Hippocampal formation (tissue), 2 donors: ENCODE measurements at regions not wholly inside any gene's neighbourhood (a gene's known extent, or its start where the extent isn't known, plus 50 kb on each side); places are given as distances from the start of the nearest gene placed in this dataset.
"Not testable (repeated sequence)": the region's sequence is repeated elsewhere in the genome, so short reads cannot be mapped to it uniquely, and the experiment has no call there.

Source experiments
- DNase-seq, 2 donors: peaks; one replicate each; lab custom pipeline; 2025; lab: John Stamatoyannopoulos, UW

DNA sequence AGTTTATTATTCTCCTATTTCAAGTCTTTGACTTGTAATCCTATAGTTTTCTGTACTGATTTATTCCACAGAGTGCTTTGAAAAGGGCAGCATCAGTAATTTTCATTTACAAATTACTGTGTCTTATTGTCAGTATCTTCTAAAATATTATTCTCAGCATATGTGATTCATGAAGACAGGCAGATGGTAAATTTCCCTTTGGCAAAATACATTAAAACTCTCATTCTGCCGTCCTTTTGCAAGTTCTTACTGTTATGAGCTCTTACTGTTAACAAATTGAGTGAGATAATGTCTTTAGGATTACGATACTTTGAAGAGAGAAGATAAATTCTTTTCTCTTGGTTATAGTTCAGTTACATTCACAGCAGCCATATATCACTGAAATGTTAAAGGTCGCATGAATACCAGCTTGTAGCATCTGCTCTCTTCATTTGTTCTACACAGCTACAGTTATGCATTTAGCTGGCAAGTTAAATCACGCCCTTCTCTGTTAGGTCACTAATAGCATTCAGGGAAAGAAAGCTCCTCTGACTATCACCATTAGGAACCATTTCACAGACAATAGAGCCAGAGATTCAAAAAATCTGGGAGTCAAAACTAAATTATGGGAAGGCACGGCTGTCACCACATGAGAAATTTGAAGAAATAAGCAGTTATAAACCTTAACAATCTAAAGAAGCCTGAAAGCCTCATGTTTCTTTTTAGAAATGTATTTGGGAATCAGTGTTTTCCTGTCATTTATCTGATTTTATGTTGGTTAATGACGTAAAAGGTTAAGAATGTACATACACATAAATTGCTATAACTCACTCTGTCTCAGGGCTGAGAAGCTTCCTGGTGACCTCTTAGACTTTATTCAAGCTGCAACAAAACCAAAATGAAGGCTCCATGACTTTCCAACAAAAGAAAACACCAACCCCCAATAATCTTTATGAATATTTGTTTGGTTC lies 109.6 kb upstream of the SP4 start:
- no peak for DNase-seq

DNA sequence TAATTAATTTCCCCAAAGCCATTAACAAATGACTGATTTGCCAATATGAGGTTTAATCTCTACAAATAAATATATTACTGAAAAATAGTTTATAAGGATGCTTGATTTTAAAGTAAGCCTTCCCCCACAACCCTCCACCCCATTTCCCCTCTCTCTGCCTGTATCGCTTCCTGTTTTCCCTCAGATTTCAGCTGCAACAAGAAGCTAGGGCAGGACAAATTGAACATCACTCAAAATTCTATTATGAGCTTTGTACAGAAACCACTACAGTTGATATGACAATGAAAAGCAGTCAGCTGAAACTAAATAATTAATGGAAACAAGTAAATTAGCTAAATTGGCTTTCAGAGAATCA lies 109.0 kb upstream of the SP4 start:
- no peak for DNase-seq

- DNase-seq: no peak
These were observed 101.6 kb upstream of the SP4 start for GRCh38 chr7:21326241-21326640.

DNA sequence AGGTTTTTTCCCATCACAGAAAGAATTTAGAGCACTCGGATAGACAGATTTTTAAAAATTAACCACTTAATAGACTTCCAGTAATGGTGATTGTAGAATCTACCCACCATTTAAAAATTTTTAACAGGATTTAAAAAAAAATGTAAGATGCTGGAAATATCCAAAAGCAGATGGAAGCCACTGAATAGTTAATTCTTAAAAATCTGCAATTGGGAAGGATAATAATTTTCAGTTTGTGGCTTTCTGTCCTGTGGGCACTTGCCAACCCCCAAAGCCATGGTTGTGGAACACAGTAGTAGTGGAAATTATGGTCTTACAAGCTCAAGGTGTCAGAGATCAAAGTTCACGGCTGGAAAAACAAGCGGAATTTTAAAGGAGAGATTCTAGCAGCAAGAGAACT lies 101.0 kb upstream of the SP4 start:
- no peak for DNase-seq

GRCh38 chr7:21327422-21328409 lies 100.2 kb upstream of the SP4 start:
- DNase-seq: no peak

GRCh38 chr7:21330462-21331178 lies 97.3 kb upstream of the SP4 start:
- no peak for DNase-seq

- no peak for DNase-seq
These were observed 93.0 kb upstream of the SP4 start for GRCh38 chr7:21334906-21335305.

- DNase-seq: no peak
These were observed 91.1 kb upstream of the SP4 start for GRCh38 chr7:21336743-21337142.

DNA sequence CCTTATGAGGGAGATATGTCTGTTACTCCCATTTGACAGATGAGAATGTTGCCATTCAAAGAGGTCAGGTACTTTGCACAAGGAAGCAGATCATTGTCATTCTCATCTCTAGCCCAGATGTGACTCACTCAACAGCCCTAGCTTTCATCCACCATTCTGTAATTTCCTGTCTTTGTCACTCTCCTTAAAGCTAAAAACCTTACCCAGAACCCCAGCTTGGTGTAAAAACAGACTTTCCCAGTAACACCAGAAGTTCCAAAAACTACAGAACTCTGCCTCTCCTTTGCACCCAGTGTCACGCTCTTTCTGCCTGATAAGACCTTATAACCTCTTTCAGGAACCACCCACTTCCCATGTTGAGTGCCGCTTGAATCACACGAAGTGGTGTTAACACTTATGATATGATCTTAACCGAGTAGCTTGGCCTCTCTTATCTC lies 89.1 kb upstream of the SP4 start:
- no peak for DNase-seq

- DNase-seq: not testable (repeated sequence)
These were observed 83.0 kb upstream of the SP4 start for GRCh38 chr7:21344900-21345299.

DNA sequence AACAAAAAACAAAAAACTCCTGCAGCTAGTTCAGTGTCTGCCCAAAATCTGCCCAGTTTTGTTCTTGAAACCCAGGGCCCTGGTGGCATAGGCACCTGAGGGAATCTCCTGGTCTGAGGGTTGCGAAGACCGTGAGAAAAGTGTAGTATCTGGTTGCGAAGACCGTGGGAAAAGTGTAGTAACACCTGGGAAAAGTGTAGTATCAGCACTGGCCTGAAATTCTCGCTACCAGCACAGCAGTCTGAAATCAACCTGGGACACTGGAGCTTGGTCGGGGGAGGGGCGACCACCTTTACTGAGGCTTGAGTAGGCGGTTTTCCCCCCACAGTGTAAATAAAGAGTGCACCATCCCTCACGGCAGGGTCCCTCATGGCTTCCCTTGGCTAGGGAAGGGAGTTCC lies 82.5 kb upstream of the SP4 start:
- DNase-seq: no peak

- no peak for DNase-seq
These were observed 81.6 kb upstream of the SP4 start for GRCh38 chr7:21346297-21346696.

- DNase-seq: peak in 1 of 2 donors; percentile 19
These were observed 75.1 kb upstream of the SP4 start for GRCh38 chr7:21352540-21353387.

- DNase-seq: no peak
These were observed 74.5 kb upstream of the SP4 start for GRCh38 chr7:21353388-21353780.

- no peak for DNase-seq
These were observed 73.6 kb upstream of the SP4 start for GRCh38 chr7:21354284-21354683.

DNA sequence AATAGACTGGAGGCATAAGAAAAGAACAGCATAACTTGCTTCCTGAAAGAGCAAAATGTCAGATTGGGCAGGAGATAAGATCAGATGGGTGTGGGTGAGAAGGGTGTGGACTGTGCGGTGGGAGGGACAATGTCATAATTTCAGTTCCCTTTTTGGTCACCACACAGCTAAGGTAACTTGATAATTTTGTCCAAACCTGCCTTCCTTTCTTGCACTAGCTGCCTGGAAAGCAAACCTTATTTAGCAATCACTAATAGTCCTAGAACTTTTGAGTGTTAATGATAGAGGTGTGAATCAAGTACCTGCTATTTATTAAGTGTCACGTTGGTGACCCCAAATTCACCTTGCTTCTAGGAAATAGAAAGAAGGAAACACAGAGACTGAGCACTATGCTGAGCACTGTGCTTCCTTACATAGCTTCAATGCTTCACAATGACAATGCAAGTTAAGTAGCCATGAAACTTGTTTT lies 72.4 kb upstream of the SP4 start:
- no peak for DNase-seq

- no peak for DNase-seq
These were observed 71.3 kb upstream of the SP4 start for GRCh38 chr7:21356616-21357015.

DNA sequence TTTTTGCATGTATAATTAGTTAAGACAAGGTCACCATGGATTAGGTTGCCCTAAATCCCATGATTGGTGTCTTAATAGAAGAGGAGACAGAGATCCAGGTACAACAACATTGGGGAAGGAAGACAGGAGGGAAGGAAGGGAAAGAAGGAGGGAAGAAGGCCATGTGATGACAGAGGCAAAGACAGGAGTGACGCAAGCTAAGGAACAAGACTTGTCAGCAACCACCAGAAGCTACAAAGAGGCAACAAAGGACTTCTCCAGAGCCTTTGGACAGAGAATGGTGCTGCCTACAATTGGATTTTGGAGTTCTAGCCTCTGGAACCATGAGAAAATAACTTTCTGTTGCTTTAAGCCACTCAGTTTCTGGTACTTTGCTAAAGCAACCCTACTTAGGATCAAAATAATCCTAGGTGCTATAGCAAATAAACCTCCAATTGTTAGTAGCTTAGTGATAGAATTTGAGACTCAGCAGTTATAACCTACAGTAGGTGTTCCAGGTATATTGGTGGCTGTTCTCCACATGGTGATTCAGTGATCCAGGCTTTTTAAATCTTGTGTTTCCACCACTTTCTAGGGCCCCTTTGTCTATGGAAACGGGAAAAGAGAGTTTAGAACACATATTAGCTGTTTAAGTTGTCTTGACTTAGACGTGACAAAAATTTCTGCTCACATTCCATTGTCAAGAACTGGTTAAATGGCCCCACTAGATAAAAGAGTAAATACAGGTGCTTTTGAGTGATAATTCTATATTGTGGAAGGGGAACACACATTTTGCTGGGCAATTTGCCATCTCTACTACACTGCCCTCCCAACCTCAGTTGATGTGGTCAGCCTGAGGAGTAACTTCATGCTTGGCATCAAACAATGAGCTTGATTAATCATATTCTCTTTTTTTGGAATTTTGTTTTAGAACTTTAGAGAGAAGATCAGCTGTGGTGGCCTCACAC lies 70.5 kb upstream of the SP4 start:
- no peak for DNase-seq

DNA sequence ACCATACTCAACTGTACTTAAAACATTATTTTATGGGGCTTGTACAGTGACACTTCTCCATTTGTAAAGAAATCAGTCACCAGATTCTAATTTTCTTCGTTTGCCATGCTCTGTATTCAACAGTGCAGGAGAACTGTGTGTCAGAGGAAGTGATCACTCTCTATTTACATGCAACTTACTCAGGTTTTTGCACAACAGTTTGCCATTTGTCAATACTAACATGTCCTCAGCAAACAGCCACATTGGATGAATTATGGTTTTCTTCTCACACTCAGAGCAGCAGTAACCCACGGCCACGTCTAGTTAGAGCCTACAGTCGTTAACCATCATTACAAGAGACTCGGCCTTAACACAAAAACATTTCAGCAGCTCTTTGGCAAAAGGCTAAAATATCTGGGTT lies 69.2 kb upstream of the SP4 start:
- DNase-seq: no peak

- DNase-seq: no peak
These were observed 68.7 kb upstream of the SP4 start for GRCh38 chr7:21359163-21359562.
